Right lobe of liver (tissue), 4 donors: ENCODE measurements at regions not wholly inside any gene's neighbourhood (a gene's known extent, or its start where the extent isn't known, plus 50 kb on each side); places are given as distances from the start of the nearest gene placed in this dataset.

Source experiments
- CTCF ChIP-seq, 4 donors: fragments of 200-600 bp in 3 of 4; fragments of 450-650 bp in 1 of 4; IDR thresholded peaks; one replicate each; pipeline versions ENCODE4 v1.5.1 to v1.8.0; 2016 to 2022; ENCODE audit warnings: antibody characterized with exemption in 4 of 4, mild to moderate bottlenecking in 2 of 4
- POLR2A ChIP-seq: fragments of 450-650 bp; IDR thresholded peaks from one replicate; pipeline ENCODE4 v1.6.1; 2017; ENCODE audit warnings: antibody characterized with exemption, mild to moderate bottlenecking
- donor health status: DM: no; HTN: no; CAD: no.
- donor health status: DM: no; HTN: no; CAD: no.
- donor health status: DM: no; HTN: yes; CAD: no.

- TF ChIP-seq POLR2A (no peak), CTCF (IDR thresholded peaks at IDR 0.05) (no peak)
Measured at GRCh38 chr12:131642101-131642540, 68.8 kb upstream of the SFSWAP start.
